A204.1 (cell line): ENCODE measurements at regions not wholly inside any gene's neighbourhood (a gene's known extent, or its start where the extent isn't known, plus 50 kb on each side); places are given as distances from the start of the nearest gene placed in this dataset.
A peak's percentile ranks its signal among the peaks of the same experiment; 100 is the strongest.
"Not testable (repeated sequence)": the region's sequence is repeated elsewhere in the genome, so short reads cannot be mapped to it uniquely, and the experiment has no call there.

Experiments
- FAIRE-seq: peaks from 2 replicates; lab custom pipeline; 2012; peaks lifted over from hg19 to GRCh38; lab: Jason Lieb, UNC

DNA sequence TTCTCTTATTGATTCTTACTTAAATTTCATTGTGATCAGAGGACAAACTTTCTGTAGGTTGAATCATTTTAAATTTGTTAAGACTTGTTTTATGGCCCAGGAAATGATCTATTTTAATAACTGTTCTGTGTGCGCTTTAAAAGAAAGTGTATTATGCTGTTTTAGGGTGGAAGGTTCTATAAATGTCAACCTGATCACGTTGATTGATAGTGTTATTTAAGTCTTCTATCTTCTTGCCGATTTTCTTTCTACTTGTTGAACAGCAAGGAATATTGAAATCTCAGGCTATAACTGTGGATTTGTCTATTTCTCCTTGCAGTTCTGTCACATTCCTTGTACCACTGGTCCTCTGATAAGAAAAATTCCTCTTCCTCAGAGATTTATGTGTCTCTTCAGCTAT, 112.7 kb downstream of the TANC2 start:
- no peak for FAIRE-seq

DNA sequence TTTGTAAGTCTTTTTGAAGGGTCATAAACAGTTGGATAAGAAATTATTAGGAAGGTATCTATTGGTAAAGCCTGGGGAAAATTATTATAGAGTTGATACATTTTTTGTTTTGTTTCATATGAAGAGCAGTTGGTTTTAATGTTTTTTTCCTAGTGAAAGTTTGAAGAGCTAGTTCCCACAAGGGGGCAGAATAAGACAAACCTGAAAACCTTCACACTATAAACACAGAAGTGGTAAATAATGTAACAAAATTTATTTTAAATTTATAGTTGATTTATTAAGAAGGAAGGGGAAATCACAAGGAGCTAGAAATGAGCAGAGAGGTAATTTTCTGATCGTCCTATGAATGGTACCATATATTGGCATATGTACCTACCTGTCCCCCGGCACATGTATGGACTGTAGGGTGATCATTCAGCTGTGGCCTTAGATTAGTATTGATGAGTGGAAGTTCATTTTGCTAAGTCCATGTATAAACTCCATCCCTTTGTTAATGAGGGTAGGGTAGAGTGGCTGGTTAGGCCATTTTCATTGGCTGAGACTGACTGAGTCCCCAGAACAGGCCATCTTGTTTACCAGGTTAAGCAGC, 116.3 kb downstream of the TANC2 start:
- FAIRE-seq = peak; percentile 80

DNA sequence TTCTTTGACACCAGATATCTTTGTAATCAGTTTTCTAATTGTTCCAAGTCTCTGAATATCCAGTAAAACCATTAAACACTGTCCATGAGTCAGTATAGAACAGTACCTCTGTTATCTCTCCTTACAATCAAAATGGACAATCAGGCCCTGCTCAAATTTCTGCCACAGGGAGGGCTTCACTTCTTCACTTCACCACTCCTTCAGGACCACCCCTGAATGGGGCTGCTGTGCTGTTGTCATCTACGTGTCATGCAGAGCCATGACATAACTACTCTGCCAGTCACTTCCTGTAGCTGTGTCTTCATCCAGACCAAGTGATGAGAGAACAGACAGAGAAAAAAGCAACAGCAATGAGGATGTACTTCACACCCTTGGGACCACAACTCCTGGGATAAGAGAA, 116.9 kb downstream of the TANC2 start:
- no peak for FAIRE-seq

DNA sequence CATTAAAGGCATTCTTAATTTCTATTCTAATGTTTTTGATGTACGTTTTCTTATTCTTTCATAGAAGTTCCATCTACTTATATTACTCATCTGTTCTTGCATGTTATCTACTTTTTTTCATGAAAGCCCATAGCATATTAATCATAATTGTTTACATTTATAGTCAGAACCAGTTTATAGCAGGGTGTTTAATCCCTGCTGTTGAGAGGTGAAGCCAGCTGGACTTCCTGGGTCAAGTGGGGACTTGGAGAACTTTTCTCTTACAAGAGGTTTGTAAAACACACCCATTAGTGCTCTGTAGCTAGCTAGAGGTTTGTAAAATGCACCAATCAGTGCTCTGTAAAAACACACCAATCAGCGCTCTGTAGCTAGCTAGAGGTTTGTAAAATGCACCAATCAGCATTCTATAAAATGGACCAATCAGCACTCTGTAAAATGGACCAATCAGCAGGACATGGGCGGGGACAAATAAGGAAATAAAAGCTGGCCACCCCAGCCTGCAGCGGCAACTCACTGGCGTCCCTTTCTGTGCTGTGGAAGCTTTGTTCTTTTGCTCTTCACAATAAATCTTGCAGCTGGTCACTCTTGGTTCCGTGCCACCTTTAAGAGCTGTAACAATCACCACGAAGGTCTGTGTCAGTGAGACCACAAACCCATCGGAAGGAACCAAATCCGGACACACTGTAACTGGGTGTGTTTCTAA, 120.6 kb downstream of the TANC2 start:
- no peak for FAIRE-seq

DNA sequence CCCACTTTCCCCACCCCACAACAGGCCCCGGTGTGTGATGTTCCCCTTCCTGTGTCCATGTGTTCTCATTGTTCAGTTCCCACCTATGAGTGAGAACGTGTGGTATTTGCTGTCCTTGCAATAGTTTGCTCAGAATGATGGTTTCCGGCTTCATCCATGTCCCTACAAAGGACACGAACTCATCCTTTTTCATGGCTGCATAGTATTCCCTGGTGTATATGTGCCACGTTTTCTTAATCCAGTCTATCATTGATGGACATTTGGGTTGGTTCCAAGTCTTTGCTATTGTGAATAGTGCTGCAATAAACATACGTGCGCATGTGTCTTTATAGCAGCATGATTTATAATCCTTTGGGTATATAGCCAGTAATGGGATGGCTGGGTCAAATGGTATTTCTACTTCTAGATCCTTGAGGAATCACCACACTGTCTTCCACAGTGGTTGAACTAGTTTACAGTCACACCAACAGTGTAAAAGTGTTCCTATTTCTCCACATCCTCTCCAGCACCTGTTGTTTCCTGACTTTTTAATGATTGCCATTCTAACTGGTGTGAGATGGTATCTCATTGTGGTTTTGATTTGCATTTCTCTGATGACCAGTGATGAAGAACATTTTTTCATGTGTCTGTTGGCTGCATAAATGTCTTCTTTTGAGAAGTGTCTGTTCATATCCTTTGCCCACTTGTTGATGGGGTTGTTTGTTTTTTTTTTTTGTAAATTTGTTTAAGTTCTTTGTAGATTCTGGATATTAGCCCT, 124.5 kb downstream of the TANC2 start:
- not testable (repeated sequence) for FAIRE-seq

DNA sequence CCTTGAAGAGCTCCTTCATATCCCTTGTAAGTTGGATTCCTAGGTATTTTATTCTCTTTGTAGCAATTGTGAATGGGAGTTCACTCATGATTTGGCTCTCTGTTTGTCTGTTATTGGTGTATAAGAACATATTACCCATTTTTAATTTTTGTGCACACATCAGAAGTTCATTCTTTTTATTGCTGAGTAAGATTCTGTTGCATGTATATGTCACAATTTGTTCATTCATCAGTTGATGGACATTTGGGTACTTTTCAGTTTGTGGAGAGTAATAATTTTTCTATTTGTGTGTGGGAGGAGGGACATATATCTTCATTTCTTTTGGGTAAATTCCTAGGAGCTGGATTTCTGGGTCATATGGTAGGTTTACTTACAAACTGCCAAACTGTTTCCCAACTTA, 125.9 kb downstream of the TANC2 start:
- not testable (repeated sequence) for FAIRE-seq

DNA sequence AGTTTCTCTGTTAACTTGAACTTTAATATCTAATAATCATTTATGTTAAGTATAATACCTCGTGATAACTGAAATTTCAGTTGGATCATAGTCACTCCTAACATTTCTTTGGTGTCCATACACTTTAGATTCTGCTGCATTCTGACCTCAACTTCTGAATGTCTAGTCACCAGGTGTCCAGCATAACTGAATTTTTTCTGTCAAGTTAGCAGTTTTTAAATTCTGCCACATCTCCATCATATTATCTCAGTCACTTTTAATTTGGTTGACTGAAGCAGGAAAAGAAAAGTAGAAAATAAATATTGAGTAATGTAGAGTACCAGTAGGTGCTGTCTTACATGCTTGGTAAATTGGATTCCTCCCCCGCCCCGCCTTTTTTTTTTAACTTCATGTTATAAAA, 128.6 kb downstream of the TANC2 start:
- FAIRE-seq = no peak

DNA sequence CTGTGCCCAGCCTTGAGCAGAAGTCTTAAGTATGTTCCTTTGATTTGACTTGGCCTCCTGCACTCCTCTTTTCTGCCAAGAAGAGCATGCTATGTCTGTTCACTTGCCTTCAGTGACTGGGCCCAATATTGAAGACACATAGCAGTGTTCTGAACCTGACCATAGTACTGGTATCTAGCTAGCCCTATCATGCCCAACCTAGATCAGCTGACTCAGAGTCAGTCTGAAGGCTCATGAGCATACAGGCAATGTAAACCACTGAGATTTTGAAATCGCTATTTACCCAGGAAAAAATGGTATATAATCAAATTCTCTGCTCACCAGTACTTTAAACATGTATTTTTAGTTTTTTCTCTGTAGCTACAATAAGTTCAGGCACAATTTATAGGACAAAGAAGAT, 129.4 kb downstream of the TANC2 start:
- no peak for FAIRE-seq

DNA sequence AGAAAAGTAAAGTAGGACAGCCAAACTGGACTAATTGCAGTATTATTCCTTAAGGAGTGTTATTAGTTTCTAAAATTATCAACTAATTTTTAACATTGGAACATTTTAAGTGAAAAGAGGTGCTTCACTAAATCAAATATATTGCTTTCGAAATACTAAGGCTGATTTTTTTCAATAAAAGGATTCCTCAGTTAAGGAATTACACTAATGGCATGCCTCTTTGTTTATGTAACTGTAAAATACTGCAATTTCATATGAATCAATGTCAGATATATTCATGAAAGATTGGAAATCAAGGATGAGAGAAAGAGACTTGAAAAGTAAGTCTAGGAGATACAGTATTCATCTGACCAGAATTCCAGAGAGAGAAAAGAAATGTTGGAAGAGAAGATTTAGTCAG, 129.8 kb downstream of the TANC2 start:
- no peak for FAIRE-seq

DNA sequence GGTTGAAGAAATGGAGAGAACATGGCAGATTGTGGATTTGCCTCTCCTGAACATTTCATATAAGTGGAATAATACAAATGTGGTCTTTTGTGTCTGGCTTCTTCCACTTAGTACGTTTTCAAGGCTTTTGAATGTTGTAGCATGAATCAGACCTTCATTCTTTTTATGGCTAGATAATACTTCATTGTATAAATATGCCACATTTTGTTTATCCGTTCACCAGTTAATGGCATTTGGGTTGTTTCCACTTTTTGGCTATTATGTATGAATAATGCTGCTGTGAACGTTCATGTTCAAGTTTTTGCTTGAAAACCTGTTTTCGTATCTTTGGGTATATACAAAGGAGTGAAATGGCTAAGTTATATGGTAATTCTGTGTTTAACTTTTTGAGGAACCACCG, 130.4 kb downstream of the TANC2 start:
- FAIRE-seq = no peak

DNA sequence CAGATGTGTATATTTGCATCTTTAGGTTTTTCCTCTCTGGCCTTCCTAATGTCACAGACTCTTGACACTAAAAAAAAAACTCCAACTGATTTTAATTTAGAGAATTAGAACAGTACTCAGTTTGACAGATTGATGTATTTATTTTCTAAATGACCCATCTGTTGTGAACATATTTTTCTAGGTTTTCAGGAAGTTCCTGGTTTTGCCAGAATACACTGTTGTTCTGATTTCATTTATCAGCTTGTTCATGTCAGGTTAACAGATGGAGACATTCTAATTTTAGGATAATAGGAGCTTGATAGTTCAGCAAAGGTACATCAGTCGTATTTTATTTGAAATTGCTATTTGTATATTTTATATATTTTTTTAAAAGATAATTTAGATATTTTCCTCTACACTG, 133.4 kb downstream of the TANC2 start:
- no peak for FAIRE-seq

DNA sequence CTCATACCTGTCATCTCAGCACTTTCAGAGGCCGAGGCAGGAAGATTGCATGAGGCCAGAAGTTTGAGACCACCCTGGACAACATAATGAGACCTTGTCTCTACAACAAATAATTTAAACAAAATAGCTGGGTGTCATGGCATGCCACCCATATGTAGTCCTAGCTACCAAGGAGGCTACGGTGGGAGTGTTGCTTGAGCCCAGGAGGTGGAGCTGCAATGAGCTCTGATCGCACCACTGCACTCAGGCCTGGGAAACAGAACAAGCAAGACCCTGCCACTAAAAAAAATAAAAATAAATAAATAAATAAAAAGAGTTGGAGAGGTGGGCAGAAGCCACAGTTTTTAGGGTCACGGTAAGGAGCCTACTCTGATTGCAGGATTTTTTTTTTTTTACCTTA, 136.0 kb downstream of the TANC2 start:
- no peak for FAIRE-seq

DNA sequence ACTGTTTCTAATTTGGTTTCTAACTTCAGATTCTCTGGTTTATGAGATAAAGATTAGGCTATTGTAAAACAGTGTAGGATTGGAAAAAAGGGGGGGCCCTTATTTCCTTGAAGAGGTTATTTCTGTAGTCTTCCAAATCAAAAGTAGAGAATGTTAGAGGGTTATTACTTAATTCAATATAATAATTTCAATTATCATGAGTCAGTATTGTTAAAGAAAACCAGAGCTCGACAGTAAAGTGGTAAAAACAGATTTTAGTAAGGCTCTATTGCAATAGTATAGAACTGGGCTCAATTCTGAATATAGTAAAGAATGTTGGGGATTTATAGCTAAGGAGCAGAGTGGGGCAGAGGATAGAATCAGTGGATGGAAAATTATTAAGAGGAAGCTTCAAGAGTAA, 140.0 kb downstream of the TANC2 start:
- no peak for FAIRE-seq

DNA sequence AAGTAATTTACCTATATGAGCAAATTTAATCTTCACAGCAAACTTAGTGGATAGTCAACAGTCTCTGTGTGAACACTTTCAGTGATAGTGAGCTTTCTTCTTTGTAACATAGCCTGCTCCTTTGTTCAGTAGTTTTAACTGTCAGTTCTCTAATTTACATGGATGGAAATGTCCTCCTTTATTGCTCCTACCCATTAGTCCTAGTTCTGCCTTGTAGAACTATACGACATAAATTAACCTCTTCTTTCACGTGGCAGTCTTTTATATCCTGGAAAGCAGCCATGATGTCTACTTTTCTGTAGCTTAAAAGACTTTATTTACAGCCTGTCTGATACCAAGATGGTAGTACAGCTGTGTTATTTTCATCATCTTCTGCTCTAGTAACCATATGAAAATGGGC, 143.6 kb downstream of the TANC2 start:
- no peak for FAIRE-seq

DNA sequence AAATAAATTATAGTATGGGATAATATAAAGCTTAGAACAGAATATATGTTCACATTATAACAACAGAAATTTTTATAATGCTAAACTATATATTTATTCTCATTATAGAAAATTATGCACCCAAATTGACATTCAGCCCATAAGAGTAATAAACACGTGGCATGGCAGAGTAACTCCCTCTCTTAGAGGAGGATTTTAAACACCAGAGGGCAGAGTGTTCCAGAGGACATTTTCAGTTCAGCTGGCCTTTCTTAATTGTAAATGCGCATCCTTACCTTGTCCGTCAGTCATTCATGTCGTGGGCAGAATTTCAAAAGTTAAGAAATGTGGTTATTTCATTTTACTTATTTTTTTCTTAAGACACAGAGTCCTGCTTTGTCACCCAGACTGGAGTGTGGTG, 147.1 kb downstream of the TANC2 start:
- no peak for FAIRE-seq

DNA sequence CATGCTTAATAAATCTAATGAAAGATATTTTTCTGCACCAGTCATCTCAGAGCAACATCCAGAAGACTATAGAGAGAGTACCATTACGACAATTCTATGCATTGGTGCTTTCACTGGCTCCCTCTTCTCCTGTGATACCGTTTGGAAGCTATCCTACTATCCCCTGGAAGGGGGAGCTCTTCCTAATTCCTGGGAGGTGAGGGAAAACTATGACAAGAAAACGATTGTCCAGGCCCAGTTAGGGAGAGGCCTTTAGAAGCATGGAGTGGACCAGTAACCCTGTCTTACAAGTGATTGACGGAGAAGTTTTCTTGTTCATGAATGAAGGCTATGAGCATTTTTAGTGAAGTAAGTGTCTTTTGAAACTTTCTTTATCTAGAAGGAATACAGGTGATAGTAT, 150.2 kb downstream of the TANC2 start:
- no peak for FAIRE-seq

DNA sequence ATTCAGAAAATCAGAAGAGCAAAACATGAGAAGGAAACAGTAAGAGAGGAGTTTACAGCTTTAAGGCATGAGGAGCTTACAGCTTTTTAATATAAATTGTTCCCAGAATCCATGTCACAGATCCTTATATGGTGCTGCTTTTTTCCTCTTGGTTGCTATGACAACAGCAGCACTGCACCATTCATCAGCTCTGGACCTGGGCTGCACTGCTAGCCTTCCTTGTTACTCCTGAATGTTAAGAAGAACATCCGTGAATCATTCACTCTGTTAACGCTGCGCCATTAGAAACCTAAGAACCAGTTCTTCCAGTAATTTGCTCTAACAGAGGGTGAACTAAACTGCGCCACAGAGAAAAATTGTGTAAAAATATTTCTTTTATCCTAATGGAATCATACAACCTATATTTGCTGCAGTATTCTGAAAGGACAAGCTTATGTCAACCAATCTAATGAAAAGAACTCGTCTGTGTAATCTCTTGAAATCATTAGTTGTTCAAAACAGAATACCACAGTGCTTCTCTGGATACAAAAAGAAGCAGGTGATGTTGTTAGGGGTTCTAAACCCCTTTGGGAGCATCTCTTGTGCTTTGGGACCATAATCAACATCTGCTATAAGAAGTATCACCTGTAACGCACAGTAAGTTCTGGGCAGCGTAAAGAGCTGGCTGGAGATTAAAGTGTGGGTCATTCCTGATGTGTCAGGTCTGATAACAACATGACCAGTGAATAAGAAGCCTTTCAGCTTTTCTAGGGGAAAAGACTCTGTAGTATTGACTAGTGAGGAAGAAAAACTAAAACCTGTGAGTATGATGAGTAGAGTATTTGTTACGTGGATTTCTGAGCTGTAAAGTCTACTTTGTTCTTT, 151.2 kb downstream of the TANC2 start:
- FAIRE-seq = no peak

DNA sequence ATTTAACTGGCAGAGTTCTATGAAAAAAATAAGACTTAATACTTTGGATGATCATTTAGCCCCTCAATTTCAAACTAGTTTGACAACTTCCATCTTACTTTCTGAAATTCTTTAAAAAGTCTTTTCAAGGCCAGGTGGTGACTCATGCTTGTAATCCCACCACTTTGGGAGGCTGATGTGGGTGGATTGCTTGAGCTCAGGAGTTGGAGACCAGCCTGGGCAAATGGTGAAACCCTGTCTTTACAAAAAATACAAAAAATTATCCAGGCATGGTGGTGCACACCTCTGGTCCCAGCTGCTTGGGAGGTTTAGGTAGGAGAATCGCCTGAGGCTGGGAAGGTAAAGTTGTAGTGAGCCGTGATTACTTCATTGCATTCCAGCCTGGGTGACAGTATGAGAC, 154.4 kb downstream of the TANC2 start:
- FAIRE-seq = no peak

DNA sequence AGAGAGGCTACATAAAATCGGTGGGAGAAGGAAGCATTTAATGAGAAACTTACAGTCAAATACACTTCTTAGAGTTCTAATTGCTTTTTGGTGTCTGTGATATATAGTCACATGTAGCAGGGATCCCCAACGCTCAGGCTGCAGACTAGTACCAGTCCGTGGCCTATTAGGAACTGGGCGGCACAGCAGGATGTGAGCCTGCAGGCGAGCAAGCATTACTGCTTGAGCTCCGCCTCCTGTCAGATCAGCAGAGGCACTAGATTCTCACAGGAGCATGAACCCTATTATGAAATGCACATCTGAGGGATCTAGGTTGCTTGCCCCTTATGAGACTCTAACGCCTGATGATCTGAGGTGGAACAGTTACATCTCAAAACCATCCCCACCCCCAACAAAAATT, 158.5 kb downstream of the TANC2 start:
- FAIRE-seq = no peak

DNA sequence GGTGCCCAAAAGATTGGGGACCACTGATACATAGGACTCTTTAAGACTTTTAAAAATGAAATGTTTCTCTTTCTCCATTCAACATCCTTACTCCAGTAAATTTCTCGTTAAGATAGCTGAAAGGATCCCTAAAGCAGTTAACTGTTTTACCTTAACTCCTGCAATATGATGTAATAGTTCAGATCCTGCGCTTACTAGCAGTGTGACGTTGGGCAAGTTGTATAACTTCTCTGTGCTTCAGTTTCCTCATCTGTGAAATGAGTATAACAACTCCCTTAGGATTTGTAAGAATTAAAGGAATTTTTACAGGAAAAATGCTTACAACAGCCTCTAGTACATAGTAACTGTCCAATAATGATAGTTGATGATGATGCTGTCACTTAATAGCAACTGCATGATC, 158.9 kb downstream of the TANC2 start:
- no peak for FAIRE-seq

DNA sequence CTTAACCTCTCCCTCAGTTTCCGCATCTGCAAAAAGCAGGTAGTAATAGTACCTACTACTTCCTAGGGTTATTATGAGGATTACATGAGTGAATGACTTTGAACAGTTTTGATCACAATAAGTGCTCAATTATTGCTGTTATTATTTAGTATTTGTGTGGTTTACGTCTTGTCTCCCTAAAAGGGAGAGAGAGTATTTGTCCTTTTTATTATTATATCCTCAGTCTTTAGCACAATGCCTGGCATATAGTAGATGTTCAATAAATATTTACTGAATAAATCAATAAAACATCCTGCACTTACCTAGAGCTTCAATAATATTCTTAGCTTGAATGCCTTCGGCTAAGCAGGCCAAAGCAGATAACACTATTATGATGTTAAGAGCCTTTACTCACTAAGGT, 160.0 kb downstream of the TANC2 start:
- no peak for FAIRE-seq

DNA sequence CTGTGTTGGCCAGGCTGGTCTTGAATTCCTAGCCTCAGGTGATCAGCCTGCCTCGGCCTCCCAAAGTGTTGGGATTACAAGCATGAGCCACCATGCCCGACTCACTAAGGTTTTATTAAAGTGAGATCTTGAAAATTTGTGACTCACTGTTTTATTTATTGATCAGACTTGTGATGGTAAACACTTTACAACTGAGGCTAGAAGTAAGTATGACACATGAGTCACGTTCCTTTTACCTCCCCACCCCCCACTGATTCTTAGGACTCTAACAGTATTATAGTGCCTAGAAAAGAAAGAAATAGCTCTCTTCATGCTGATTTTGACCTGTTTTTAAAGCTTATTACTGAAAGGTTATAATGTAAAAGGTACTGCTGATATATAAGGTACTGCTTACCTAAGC, 160.6 kb downstream of the TANC2 start:
- no peak for FAIRE-seq

DNA sequence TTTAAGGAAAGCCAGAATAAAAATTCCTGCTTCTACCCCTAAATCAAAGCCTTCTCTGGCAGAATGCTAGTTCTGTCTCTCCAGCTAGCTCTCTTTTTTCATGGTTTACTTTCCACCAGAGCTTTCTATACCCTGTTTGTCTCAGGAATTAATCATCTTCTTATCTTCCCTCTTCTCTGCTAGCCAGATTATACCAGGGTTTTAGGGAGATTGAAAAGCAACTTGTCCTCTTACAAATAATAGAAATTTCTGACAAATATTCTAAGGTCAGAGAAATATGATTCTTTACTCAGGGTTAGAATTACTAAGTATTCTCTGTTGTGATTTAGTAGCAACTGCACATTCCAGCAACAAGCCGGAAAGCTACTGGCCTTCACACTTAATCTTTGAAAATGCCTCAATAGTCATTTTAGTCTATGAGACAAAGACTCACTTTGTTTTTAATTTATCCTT, 166.4 kb downstream of the TANC2 start:
- FAIRE-seq = no peak
